GM12878 (cell line): ENCODE measurements at regions not wholly inside any gene's neighbourhood (a gene's known extent, or its start where the extent isn't known, plus 50 kb on each side); places are given as distances from the start of the nearest gene placed in this dataset.

Experiments used
- ATAC-seq: fragments of 200-7000 bp; cut with Tn5 transposase; 3 replicates; pipeline ENCODE4 v1.9.1; 2020; ENCODE audit warnings: mild to moderate bottlenecking, moderate library complexity
- BruUV-seq: library from RNA; stranded (reverse); fragments of 400-500 nt; replicated peaks from 2 replicates; lab custom pipeline; 2021; lab: Mats Ljungman, UMichigan
- CTCF ChIA-PET: fragments of 300-600 bp; sonication (Branson Sonifier 250); formaldehyde crosslinking; extraction: SDS; loops from one replicate; lab custom pipeline; 2021; ENCODE audit warnings: inconsistent platforms; lab: Yijun Ruan, JAX
- POLR2A ChIA-PET: fragments of 350-600 bp; formaldehyde crosslinking; extraction: SDS; loops from one replicate; lab custom pipeline; 2021; ENCODE audit warnings: inconsistent platforms; lab: Charles Lee
- RAD21 ChIA-PET: fragments of 300-600 bp; sonication (Branson Sonifier 250); formaldehyde crosslinking; loops from one replicate; lab custom pipeline; 2023; ENCODE audit warnings: antibody characterized with exemption; ENCODE audit not compliant: unreplicated experiment; lab: Charles Lee
- SMC1A ChIA-PET: fragments of 300-600 bp; sonication (Branson Sonifier 250); formaldehyde crosslinking; loops from one replicate; lab custom pipeline; 2023; ENCODE audit not compliant: unreplicated experiment, uncharacterized antibody; lab: Charles Lee
- DNase-seq: peaks from one replicate; pipeline ENCODE4 v3.0.0-alpha.2; 2011; ENCODE audit warnings: low read depth, low spot score
- FAIRE-seq: peaks from 3 replicates; lab custom pipeline; 2011; peaks lifted over from hg19 to GRCh38; lab: Jason Lieb, UNC
- H2AFZ ChIP-seq: 2 replicates; pipeline ENCODE4 v1.6.0; 2011; ENCODE audit warnings: low read depth, low read length, control low read depth; ENCODE audit not compliant: control insufficient read depth
- H3K27ac ChIP-seq: 2 replicates; pipeline ENCODE4 v1.5.1; 2011; ENCODE audit warnings: control low read depth; ENCODE audit not compliant: control insufficient read depth, insufficient read depth
- H3K27me3 ChIP-seq, 2 experiments: replicated peaks in 1 of 2; 2 replicates each; pipeline versions ENCODE4 v1.6.0 to v1.6.1; 2011; ENCODE audit warnings: low read length in 1 of 2; ENCODE audit not compliant: control insufficient read depth in 2 of 2, insufficient read depth in 2 of 2
- H3K36me3 ChIP-seq, 2 experiments: 2 replicates each; pipeline ENCODE4 v1.5.1; 2011; ENCODE audit warnings: low read length in 1 of 2; ENCODE audit not compliant: control insufficient read depth in 2 of 2, insufficient read depth in 2 of 2
- H3K4me1 ChIP-seq: 2 replicates; pipeline ENCODE4 v1.6.1; 2011; ENCODE audit warnings: mild to moderate bottlenecking, low read length, moderate library complexity, mixed read lengths; ENCODE audit not compliant: control insufficient read depth, insufficient read depth
- H3K4me2 ChIP-seq: 2 replicates; pipeline ENCODE4 v1.6.0; 2011; ENCODE audit warnings: control low read depth; ENCODE audit not compliant: control insufficient read depth, insufficient read depth
- H3K4me3 ChIP-seq: fragments of 200-600 bp; sonication (generic); 2 replicates; pipeline ENCODE4 v1.5.1; 2016
- H3K79me2 ChIP-seq: 2 replicates; pipeline ENCODE4 v1.6.0; 2011; ENCODE audit warnings: low read length; ENCODE audit not compliant: control insufficient read depth, insufficient read depth
- H3K9ac ChIP-seq: 2 replicates; pipeline ENCODE4 v1.8.0; 2011; ENCODE audit warnings: low read length, control low read depth, mixed read lengths; ENCODE audit not compliant: control insufficient read depth, insufficient read depth
- H3K9me3 ChIP-seq: replicated peaks from 3 replicates; pipeline ENCODE4 v1.5.1; 2011; ENCODE audit warnings: mild to moderate bottlenecking, low read length; ENCODE audit not compliant: control insufficient read depth, insufficient read depth
- H4K20me1 ChIP-seq: 2 replicates; pipeline ENCODE4 v1.6.0; 2011; ENCODE audit not compliant: control insufficient read depth, insufficient read depth
- CREB1 ChIP-seq: IDR thresholded peaks from 2 replicates; pipeline ENCODE4 v1.6.1; 2012; ENCODE audit warnings: low read depth, mild to moderate bottlenecking, inconsistent platforms
- CREM ChIP-seq: IDR thresholded peaks from 2 replicates; pipeline ENCODE4 v1.6.1; 2014; ENCODE audit warnings: antibody characterized with exemption, low read depth
- E2F8 ChIP-seq: fragments of 450-650 bp; IDR thresholded peaks from 2 replicates; pipeline ENCODE4 v1.6.1; 2018; ENCODE audit warnings: mild to moderate bottlenecking, low read depth, moderate library complexity; ENCODE audit not compliant: partially characterized antibody
- EED ChIP-seq: sonication (generic); IDR thresholded peaks from 2 replicates; pipeline ENCODE4 v1.6.1; 2016; ENCODE audit warnings: antibody characterized with exemption, low read depth
- GABPA ChIP-seq: IDR thresholded peaks from 2 replicates; pipeline ENCODE4 v1.6.1; 2014; ENCODE audit warnings: antibody characterized with exemption, low read depth, mild to moderate bottlenecking, inconsistent platforms
- NFIC ChIP-seq: IDR thresholded peaks from 2 replicates; pipeline ENCODE4 v1.6.1; 2012; ENCODE audit warnings: low read depth, mild to moderate bottlenecking, inconsistent platforms, low read length, moderate library complexity
- SUZ12 ChIP-seq: fragments of 200-600 bp; sonication (generic); IDR thresholded peaks from one replicate; pipeline ENCODE4 v1.6.1; 2018; ENCODE audit warnings: antibody characterized with exemption, mild to moderate bottlenecking; ENCODE audit not compliant: unreplicated experiment
- TARDBP ChIP-seq: IDR thresholded peaks from 2 replicates; pipeline ENCODE4 v1.6.1; 2016; ENCODE audit warnings: borderline replicate concordance
- ZNF274 ChIP-seq: IDR thresholded peaks from one replicate; pipeline ENCODE4 v1.8.0; 2011; ENCODE audit not compliant: insufficient read length, insufficient read depth
- WGBS: methylation state at CpG from one replicate; pipeline ENCODE4 v1.1.6; 2016; ENCODE audit warnings: low lambda C conversion rate; ENCODE audit not compliant: insufficient replicate concordance, insufficient coverage; ENCODE audit errors: missing lambda C conversion rate; 5-methylcytosine and 5-hydroxymethylcytosine counted together
- in situ Hi-C: fragments of 300-500 bp; cut with MboI; formaldehyde crosslinking; loops from 9 replicates; pipeline ENCODE4 v1.14.3; 2018; ENCODE audit warnings: mixed read lengths
- intact Hi-C: fragments of 100-400 bp; cut with micrococcal nuclease; formaldehyde crosslinking; loops from one replicate; pipeline ENCODE4 v1.14.2; 2022; ENCODE audit not compliant: unreplicated experiment

GRCh38 chr11:13102513-13102840 lies 93.4 kb downstream of the RASSF10 start (continued):
- TF ChIP-seq EED = no peak
- TF ChIP-seq CREM = no peak
- no peak for TF ChIP-seq E2F8
- TF ChIP-seq CREB1 = no peak
- no peak for TF ChIP-seq GABPA
- no peak for TF ChIP-seq TARDBP

GRCh38 chr11:13102865-13103539 lies 93.9 kb downstream of the RASSF10 start:
- in situ Hi-C loops = no loop called here
- no TSS peak for BruUV-seq
- H3K36me3 ChIP-seq = no peaks in the 10 kb centered on the region
- FAIRE-seq = no peak
- CTCF ChIA-PET = interaction anchor here (0.6 to 2.1 kb wide), 5 partner anchors 8 to 138 kb away, joined by 3 to 8 read pairs (median 5); no protein-coding TSS in a partner anchor
- no peak overlapping the region for H3K4me3 ChIP-seq
- intact Hi-C loops = no loop called here
- RAD21 ChIA-PET = interaction anchor here (1.0 kb wide), 1 partner anchor 11 kb away, joined by 4 read pairs; no protein-coding TSS in a partner anchor
- SMC1A ChIA-PET = interaction anchor here (0.8 to 1.5 kb wide), 7 partner anchors 10 to 92 kb away, joined by 3 to 9 read pairs (median 4); no protein-coding TSS in a partner anchor
- no peaks in the 10 kb centered on the region for H4K20me1 ChIP-seq
- TF ChIP-seq SUZ12 (no peak), NFIC (no peak), ZNF274 (no peak)
- TF ChIP-seq, all 136 proteins: peak for 0
- ATAC-seq (no peak), DNase-seq (no peak)
- H3K9me3 ChIP-seq = no peaks in the 10 kb centered on the region; the same call in 2 of the 3 replicates
- H3K4me1 ChIP-seq = no peaks in the 10 kb centered on the region
- H3K4me2 ChIP-seq = no peak overlapping the region
- H3K27me3 ChIP-seq = no peaks in the 10 kb centered on the region
- no peak overlapping the region for H3K27ac ChIP-seq
- WGBS = 20% methylated on average over 5 of the region's 5 CpGs
- H3K79me2 ChIP-seq = no peaks in the 10 kb centered on the region
- H3K9ac ChIP-seq = no peak overlapping the region
- H2AFZ ChIP-seq = no peak overlapping the region
- POLR2A ChIA-PET = interaction anchor here (1.1 kb wide), 1 partner anchor 12 kb away, joined by 3 read pairs; no protein-coding TSS in a partner anchor
